Activated CD4-positive, alpha-beta T cell treated with anti-CD3 and anti-CD28 coated beads, Interleukin-2, amount 50 U/mL, for 4 hours (primary cell): ENCODE measurements at regions not wholly inside any gene's neighbourhood (a gene's known extent, or its start where the extent isn't known, plus 50 kb on each side); places are given as distances from the start of the nearest gene placed in this dataset.
"Not testable (repeated sequence)": the region's sequence is repeated elsewhere in the genome, so short reads cannot be mapped to it uniquely, and the experiment has no call there.

Experiments
- DNase-seq, 2 experiments: peaks; one replicate each; pipeline ENCODE4 v3.0.0-alpha.2; 2020

DNA sequence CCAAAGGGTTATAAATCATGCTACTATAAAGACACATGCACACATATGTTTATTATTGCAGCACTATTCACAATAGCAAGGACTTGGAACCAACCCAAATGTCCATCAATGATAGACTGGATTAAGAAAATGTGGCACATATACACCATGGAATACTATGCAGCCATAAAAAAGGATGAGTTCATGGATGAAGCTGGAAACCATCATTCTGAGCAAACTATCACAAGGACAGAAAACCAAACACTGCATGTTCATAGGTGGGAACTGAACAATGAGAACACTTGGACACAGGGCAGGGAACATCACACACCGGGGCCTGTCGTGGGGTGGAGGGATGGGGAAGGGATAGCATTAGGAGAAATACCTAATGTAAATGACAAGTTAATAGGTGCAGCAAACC lies 322.1 kb downstream of the RPLP1 start:
- DNase-seq = not testable (repeated sequence)

DNA sequence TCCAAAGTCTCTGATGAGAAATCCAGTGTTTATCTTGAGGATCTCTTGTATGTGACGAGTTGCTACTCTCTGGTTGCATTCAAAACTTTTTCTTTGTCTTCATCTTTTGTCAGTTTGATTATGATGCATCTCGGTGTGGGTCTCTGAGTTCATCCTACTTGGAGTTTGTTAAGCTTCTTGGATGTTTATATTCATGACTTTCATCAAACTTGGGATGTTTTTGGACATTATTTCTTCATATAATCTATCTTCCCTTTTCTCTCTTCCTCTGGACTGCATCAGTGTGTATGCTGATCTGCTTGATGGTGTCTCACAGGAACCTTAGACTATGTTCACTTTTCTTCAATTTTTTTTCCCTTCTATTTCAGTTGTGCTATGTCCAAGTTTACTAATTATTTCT lies 320.4 kb downstream of the TLE3 start:
- DNase-seq = no peak

DNA sequence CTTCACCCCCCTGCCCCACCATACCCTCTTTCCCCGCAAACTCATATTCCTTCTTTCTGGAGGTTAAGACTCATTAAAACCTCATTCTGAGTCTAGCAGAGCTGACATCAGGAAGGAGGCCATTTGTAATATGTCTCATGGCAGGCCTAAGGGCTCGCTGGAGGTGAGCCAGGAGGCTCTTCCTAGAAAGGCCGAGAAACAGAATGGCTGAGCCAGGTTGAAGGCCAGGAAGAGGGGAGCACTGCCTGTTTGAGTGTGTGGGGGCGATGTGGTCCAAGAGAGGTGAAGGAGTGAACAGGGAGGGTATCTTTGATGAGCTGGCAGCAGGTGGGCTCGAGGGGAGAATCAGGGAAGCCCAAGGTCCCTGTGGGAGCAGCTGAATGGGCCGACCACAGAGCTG lies 317.3 kb downstream of the TLE3 start:
- no peak for DNase-seq

DNA sequence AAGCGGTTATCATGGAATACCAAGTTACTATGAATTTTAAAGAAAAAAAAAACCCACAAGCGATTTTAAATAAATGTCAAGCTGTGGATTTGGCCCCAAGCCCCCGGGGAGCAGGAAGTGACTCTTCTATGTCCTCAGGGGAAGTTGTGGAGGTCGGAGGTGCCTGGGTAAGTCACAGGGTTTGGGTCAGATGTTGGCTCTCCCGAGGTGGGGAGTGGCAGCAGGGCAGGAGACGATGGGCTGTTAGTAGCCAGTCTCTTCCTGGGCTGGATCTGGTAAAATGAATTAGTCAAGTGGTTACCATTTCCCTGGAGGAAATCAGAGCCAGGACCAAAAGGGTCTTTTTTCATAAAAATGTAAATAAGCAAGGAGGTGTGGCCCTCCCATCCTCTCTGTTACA lies 316.7 kb downstream of the TLE3 start:
- DNase-seq = no peak

DNA sequence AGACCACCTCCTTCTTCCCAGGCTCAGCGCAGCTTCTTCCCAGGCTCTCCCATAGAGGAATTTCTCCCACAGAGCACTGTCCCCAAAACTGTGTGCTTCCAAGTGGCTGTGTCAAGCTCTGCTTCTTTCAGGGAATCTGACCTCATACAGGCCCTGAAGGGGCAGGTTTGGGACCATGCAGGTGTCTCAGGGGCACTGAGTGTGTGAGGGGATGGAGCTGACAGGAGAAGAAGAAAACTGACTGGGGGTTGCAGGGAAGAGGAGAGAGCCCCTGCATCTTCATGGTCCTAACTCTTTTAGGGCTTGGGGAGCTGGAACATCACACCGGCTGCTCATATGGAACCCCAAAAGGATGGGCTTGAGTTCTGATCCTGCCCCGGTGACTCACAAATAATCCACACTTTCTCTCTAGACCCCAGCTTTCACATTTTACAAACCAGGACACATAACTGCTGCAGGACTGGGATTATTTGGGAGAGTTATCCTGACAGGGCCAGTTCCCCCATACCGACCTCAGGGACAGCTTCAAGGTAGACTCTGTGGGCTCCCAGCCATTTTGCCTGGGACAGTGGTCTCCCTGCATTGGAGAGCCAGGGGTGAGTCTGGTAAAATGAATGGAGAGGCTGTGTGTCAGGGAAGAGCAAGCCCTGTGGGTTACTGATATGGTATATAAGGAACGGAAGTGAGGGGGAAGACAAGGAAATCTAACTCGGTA lies 316.1 kb downstream of the TLE3 start:
- no peak for DNase-seq

DNA sequence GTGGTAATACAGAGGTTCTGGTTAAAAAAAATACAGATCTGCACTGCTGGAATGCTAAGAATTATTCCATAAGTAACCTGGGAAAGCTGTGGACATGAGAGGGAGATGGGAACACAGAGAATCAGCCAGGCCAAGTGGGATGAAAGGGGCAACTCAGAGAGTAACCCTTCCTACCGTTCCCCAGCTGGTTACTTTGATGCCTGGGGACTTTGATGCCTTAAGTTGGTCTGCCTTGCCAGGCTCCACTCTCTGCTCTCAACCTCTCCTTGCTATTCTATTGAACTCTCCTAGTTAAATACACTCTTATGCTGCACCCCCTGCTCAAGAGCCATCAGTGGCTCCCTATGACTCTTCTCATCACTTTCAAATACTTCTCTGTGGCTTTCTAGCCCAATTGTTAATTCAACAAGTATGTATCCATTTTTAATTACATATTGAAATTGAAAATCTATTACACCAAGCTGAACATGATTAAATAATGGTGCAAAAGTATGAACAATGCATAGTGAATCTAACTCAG lies 315.5 kb downstream of the TLE3 start:
- no peak for DNase-seq

DNA sequence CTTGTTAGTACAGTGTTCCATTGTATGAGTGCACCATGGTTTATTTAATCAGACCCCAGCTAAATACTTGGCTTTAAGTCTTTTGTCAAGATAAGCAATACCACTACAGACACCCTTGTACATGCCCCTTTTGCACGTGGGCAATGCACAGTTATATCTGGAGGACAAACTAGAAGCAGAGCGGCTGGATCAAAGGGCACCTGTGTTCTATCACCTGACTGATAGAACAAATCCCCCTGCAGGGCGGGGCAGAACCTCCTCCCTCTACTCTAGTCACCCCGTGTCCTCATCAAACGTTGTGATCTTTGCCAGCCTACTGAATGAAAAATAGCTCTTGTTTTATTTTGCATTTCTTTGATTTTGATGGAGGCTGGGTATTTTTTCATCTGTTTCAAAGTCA lies 314.9 kb downstream of the TLE3 start:
- peak; percentile 12 to 16 for DNase-seq

DNA sequence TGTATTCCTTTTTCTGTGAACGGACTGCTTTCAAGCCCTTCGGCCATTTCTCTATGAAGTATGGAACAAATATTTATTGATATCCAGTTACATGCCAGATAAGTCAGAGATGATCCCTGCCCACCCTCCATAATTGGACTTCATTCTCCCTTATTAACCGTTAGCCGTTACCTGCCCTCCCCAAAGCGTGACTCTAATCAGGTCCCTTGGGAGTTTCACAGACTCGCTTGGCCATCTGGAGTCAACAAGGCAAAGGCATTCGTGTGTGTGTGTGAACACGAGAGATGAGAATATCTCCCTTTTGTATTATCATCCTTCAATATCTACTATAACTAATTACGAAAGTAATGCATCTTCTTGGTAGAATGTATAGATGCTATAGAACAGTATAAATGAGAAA lies 314.5 kb downstream of the TLE3 start:
- no peak for DNase-seq

DNA sequence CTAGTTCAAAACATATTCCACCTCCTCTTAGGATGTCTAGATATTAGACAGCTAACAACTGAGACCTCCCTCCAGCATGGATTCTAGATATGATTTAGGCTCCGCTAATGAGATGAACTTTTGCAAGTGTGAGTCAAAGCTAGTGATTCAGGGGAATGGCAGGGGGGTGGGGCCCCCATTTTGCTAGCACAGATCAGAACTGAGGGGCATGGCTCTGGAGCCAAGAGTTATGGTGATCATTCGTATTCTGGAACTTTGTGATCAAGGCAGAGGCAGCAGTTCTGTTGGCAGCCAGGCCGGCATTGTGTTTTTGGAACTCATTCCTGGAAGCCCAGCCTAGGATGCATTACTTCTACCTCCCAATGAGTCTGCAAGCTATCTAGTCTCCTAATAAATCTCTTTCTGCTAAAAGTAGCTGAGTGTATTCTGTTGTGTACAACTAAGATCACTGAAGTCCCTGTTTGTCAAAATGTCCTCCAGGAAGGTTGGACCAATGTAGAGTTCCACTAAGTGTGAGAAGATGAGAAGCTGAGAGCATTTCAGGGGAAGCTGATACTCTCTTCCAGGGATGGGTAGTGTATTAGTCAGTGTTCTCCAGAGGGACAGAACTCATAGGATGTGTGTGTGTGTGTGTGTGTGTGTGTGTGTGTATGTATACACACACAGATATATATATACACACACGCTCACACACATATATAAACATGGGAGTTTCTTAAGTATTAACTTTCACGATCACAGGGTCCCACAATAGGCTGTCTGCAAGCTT lies 312.7 kb downstream of the TLE3 start:
- no peak for DNase-seq

DNA sequence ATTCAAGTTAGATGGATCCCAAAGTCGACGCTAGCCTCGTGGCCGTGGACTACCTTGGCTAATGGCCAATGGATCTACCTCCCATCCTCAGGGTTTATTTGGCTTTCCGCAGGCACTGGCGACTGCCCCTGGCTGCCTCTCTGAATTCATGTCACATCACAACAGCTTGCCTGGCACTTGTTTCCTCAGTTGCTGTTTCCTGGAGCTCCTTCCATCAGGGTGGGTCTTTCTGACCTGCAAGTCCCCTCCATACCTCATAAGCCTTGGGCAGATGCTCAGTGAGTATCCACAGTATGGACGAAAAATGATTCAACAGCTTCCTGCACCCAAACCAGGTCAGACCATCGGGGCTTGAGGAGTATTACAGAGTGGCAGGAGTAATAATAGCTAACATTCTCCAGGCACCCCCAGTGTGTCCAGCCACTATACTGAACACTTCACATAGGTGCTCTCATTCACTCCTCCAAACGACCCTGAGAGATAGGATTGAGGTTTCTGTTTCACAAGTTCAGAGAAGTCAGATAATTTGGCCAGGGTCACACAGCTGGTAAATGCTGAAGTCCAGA lies 311.5 kb downstream of the TLE3 start:
- no peak for DNase-seq

DNA sequence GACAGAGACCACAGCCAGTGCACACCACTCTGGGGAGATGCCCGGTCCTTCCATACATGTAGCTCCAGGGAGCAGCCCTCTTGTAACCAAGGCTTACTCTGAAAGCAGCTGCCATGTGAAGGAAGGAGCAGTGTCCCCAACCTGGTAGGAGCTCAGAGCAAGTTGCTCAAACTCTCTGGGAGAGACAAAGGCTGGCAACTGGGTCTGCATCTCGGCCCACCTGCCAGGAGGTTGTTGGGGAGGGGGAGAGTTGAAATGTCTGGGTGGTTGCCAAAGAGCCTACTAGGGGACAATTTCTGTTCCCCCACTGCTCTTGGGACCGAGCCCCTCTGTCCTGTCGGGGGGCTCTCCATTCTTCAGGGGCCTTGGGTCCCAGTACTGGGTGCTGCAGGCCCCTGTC lies 309.9 kb downstream of the TLE3 start:
- DNase-seq = no peak

DNA sequence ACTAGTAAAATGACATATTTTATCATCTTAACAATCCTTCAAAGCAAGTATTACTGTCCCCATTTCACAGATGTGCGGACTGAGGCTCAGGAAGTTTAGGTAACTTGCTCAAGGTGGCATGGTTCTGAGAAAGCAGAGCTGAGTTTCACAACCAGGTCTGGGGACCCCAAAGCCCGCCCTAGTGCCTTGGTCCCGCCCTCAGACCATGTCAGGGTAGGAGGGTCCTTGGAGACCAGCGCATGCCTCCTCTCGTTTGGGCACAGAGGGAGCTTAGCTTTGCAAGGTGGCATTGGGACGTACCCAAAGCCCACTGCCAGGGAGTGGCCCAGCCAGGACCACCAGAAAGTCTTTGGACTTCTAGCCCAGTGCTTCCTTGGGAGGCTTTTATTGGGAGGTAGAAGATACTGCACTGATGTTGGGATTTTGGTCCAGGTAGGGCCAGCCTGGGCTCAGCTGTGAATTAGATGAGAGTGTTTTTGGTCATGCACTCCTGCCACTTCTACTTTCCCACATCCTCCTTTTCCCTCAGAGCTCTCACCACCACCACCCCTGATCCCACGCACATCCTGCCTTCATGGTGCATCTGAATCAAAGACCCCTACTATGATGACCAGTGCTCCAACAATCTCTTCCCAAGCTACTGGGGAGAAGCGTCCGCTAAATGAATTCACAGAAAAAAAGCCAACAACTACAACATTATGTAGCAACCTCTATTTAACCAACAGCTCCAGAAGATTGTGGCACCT lies 307.9 kb downstream of the TLE3 start:
- DNase-seq = no peak

DNA sequence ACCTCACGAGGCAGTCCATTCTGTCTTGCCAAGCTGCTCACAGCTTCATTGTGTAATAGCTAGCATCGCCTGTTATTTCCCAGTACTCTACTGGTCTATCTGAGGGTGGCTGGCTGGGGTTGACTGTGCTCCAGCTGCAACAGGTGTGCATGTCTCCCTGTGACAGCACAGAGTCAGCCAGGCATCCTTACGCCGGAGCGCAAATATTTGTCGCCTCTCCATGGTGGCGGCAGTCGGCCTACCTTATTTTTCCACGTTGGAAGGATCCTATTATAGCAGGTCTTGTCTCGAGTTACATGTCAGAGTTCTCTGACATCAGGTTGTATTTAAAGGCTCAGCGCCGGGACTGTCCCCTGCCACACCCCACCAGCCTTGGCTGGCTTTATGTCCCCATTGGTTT lies 307.1 kb downstream of the TLE3 start:
- DNase-seq = no peak

DNA sequence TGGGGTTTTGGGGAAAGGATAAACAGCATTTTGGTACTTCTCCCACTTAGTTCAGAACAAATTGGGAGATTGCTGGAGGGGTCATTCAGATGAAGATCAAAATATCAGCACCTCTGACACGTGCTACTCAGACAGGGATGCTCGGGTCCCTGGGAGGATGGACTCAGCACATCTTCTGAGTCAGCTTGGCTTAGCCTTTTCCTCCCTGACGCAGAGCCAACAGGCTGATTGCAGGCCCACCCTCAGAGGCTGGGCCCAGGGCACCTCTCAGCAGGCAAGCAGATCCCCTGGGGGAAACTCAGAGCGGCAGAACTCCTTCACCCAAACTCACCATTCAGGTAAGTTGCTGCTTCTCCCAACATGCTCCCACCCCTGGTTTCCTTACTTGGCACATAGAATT lies 304.9 kb downstream of the TLE3 start:
- no peak for DNase-seq

DNA sequence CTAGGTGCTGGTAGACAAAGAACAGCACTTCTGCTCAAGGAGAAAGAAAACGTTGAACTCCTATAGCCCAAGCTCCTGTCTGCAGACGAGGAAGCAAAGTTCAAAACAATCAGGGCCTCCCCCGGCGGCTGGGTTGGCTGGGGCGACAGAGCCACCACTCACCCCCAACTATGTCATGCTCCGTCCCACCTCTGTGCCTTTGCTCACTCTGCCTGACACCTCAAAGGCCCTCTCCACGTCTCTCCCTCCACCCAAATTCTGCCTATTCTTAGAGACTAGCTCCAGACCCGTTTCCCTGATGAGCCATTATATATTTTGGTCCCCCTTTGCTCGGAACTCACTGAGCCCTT lies 304.3 kb downstream of the TLE3 start:
- DNase-seq = no peak

DNA sequence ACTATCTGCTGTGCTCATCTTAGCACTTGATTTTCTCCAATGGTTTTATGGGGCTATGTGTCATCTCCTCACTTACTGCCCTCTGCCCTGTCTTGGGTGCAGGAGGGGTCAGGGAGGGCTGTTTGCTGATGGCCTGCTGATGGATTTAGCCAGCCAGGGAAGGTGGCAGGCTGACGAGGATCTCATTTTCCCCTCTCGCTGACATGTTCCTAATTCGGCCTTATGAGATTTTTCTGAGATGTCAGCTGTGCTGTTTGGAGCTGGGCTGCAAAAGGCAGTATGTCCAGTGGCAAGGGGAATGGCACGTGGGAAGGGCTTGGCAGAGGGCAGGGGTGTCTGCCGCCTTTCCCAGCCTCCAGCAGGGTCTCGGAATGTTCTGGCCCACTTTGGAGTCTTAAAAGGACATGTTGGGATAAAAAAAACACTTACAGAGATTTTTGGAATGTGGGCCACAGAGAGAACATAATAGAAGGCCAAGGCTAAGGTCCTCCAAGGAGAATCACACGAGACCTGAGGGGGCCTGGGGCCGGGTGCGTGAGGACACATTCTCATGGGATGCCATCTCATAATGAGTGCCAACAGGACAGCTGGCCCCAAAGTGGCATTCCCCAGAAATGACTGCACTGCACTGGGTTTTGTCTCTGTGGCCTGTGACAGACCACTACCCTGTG lies 303.8 kb downstream of the TLE3 start:
- no peak for DNase-seq

DNA sequence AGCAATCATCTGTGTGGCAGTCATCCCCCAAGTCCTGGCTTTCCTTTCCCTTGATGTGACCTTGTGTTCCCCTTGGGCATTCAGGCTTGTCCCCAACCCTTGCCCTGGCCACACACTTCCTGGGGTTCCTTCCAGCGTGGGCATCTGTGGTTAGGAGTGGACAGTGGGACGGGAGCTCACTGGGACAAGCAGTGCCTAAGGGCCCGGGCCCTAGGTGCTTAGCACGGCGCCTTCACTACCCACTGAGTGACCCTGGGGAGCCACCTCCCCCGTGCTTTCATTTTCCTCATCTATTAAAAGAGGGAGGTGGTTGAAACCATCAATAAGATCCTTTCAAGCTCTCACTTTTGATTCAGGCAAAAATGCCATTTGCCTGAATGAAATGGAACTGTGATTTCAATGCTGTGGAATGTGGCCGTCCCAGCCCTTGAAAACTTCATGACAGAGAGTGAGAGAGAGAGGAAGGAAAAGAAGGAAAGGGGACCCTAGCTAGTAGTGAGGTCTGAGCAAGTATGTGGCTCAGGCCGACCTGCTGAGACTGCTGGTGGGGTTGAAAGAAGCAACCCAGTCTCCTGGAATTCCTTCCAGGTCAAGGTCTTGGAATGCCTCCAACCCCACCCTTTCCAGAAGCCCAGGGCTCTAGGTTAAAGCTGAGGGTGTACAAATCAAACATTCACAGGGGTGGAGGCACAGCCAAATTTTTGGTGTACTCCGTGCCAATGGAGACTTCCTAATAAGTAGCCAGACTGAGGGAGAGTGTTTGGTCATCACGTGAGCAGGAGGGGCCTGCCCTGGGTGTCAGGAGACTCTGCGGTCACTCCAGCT lies 302.9 kb downstream of the TLE3 start:
- no peak for DNase-seq

DNA sequence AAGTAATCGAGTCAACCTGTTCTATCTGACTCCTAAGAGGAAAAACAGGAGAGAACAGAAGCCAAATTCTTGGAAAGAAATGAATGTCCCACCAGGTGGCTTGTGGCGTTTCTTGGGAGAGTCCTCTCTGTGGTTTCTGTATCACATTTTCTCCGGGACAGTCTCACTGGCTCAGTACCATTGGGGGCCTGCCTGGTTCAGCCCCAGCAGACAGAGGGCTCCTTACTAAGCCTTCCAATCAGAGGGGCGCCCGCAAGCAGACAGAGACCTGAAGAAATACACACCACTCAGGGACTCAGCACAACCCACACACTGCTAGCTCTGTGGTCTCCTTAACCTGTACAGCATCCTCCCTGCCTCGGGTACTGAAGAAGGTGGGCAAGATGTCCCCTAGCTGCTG lies 302.1 kb downstream of the TLE3 start:
- no peak for DNase-seq

DNA sequence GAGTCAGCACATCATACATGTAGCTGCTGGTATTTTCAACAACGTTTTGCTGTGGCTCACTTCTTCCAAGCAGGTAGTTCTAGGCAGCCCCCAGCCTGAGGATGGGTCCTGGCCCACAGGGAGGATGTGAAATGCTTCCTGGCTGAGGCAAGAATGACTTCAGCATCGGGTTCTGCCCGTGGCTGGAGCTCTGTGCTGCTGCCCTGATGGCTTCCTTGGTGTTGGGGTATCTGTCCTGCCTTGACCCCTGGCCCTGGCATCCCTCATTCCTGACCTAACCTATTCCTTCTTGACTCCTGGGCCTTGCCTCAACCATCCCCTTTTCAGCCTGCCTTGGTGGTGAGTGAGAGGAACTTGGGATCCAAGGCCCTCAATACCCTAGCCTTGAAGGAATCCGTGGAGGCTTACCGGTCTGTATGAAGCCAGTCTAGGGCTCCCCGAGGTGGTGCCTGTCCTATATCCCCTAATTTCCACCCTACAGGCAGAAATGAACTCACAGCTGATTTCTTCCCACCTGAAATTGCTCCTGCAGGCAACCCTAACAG lies 300.6 kb downstream of the TLE3 start:
- DNase-seq = no peak

DNA sequence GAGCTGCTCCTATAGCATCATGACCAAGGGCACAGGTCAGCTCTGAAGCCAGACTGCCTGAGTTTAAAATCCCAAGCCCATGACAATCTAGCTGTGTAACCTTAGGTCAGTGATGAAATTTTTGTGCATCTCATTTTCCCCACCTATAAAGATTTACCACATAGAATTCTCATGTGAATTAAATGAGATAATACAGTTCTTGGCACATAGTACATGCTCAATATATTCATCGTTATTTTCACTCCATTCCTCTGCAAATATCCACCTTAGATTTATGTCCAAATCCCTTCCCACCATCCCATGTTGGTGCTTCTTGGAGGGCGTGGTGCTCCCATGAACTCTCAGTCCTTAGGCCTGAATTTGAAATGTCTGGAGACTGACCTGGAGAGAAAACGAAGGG lies 300.1 kb downstream of the TLE3 start:
- no peak for DNase-seq

DNA sequence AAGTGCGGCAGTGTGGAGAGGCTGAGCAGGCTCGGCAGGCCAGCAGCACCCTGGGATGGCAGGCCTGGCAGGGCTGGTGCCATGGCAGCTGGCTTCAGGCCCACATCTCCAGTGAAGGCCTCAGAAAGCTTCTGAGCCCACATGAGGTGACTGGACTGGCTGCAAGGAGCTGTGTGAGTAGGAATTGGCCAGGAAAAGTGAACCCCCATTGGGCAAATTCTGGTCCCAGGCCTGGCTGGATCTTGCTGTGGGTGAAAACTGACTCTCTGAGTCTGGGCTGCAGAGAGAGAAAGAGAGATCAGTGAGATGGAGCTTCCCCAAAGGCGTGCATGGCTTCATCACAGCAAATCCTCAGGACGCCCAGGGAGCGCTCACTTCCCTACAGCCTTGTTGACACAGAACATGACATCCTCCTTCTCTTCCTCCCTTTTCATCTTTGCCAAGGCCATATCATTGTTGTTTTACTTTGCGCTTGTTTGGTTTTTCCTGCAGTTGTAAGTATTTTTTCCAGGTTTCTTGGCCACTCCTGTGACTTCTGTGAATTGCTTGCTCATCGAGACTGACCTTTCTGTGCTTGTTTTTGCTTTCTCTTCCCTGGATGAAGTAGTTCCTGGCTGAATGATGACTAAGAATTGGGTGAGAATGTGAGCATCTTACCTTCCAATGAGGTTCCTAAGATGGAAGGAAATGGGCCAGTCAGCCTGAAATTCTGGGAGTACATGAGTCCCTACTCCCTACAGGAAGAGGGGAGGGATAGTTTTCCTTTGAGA lies 299.1 kb downstream of the TLE3 start:
- DNase-seq = no peak
